ENCODE measurements at regions not wholly inside any gene's neighbourhood (a gene's known extent, or its start where the extent isn't known, plus 50 kb on each side); places are given as distances from the start of the nearest gene placed in this dataset.
"Not testable (repeated sequence)": the region's sequence is repeated elsewhere in the genome, so short reads cannot be mapped to it uniquely, and the experiment has no call there.

- Histone ChIP-seq H3K9ac (ENCODE audit: insufficient read depth, low read length) (no peak overlapping the region), H2AFZ (ENCODE audit: low read length) (no peak overlapping the region), H3K9me3 (ENCODE audit: control insufficient read depth, insufficient read depth, low read depth, low read length) (no peaks in the 10 kb centered on the region), H3K36me3 (ENCODE audit: control insufficient read depth, insufficient read depth, low read length) (no peaks in the 10 kb centered on the region), H3K79me2 (ENCODE audit: control insufficient read depth, insufficient read depth, low read length) (no peaks in the 10 kb centered on the region), H3K4me2 (ENCODE audit: extremely low read depth, insufficient read depth, low read length) (no peak overlapping the region), H3K4me3 (replicated peaks in 1 of 4; ENCODE audit: control extremely low read depth in 1 of 4, insufficient read depth in 1 of 4, low read depth in 3 of 4, low read length in 4 of 4) (no peak overlapping the region), H3K4me1 (ENCODE audit: control insufficient read depth, extremely low read depth, insufficient read depth, low read length) (no peaks in the 10 kb centered on the region), H3K27me3 (ENCODE audit: control insufficient read depth, insufficient read depth, low read length) (no peaks in the 10 kb centered on the region), H4K20me1 (ENCODE audit: control insufficient read depth, extremely low read depth, insufficient read depth, low read length) (no peaks in the 10 kb centered on the region), H3K27ac (ENCODE audit: insufficient read depth, low read length) (no peak overlapping the region)
- DNase-seq (ENCODE audit: low read depth in 2 of 2): no peak
- TF ChIP-seq CTCF (conservative IDR thresholded peaks at IDR 0.05 in 1 of 2, IDR thresholded peaks at IDR 0.05 in 1 of 2; ENCODE audit: low read depth in 1 of 2, low read length in 2 of 2): no peak
- TF ChIP-seq EZH2 (IDR thresholded peaks at IDR 0.05; ENCODE audit: low read length, missing control alignments): no peak
Measured at GRCh38 chr12:114152066-114152465, 185.9 kb upstream of the RBM19 start.

DNA sequence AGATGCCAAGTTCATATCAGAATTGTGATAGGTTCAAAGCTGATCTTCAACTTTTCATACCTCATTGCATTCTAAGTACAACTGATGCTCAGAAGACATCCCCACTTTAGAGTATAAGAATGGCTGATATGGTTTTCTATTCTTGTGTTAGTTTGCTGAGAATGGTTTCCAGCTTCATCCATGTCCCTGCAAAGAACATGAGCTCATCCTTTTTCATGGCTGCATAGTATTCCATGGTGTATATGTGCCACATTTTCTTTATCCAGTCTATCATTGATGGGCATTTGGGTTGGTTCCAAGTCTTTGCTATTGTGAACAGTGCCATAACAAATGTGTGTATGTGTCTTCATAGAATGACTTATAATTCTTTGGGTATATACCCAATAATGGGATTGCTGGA lies 184.5 kb upstream of the RBM19 start:
- not testable (repeated sequence) for H3K79me2 ChIP-seq (ENCODE audit: control insufficient read depth, insufficient read depth, low read length); H3K27ac ChIP-seq (ENCODE audit: insufficient read depth, low read length); H3K9ac ChIP-seq (ENCODE audit: insufficient read depth, low read length); H4K20me1 ChIP-seq (ENCODE audit: control insufficient read depth, extremely low read depth, insufficient read depth, low read length); H3K27me3 ChIP-seq (ENCODE audit: control insufficient read depth, insufficient read depth, low read length); DNase-seq (ENCODE audit: low read depth in 2 of 2); H3K36me3 ChIP-seq (ENCODE audit: control insufficient read depth, insufficient read depth, low read length); H3K4me1 ChIP-seq (ENCODE audit: control insufficient read depth, extremely low read depth, insufficient read depth, low read length); H2AFZ ChIP-seq (ENCODE audit: low read length); H3K4me3 ChIP-seq (replicated peaks in 1 of 4; ENCODE audit: control extremely low read depth in 1 of 4, insufficient read depth in 1 of 4, low read depth in 3 of 4, low read length in 4 of 4); H3K4me2 ChIP-seq (ENCODE audit: extremely low read depth, insufficient read depth, low read length); H3K9me3 ChIP-seq (ENCODE audit: control insufficient read depth, insufficient read depth, low read depth, low read length)

GRCh38 chr12:114141921-114142564 lies 175.9 kb upstream of the RBM19 start:
- H3K9ac ChIP-seq (ENCODE audit: insufficient read depth, low read length): no peak overlapping the region
- no peak overlapping the region for H3K4me2 ChIP-seq (ENCODE audit: extremely low read depth, insufficient read depth, low read length)
- no peaks in the 10 kb centered on the region for H3K36me3 ChIP-seq (ENCODE audit: control insufficient read depth, insufficient read depth, low read length)
- DNase-seq (ENCODE audit: low read depth in 2 of 2): no peak
- no peak overlapping the region for H2AFZ ChIP-seq (ENCODE audit: low read length)
- no peaks in the 10 kb centered on the region for H4K20me1 ChIP-seq (ENCODE audit: control insufficient read depth, extremely low read depth, insufficient read depth, low read length)
- H3K4me3 ChIP-seq (replicated peaks in 1 of 4; ENCODE audit: control extremely low read depth in 1 of 4, insufficient read depth in 1 of 4, low read depth in 3 of 4, low read length in 4 of 4): no peak overlapping the region
- H3K9me3 ChIP-seq (ENCODE audit: control insufficient read depth, insufficient read depth, low read depth, low read length): no peaks in the 10 kb centered on the region
- no peak for TF ChIP-seq EZH2 (IDR thresholded peaks at IDR 0.05; ENCODE audit: low read length, missing control alignments)
- TF ChIP-seq CTCF (conservative IDR thresholded peaks at IDR 0.05 in 1 of 2, IDR thresholded peaks at IDR 0.05 in 1 of 2; ENCODE audit: low read depth in 1 of 2, low read length in 2 of 2): no peak
- H3K27ac ChIP-seq (ENCODE audit: insufficient read depth, low read length): no peak overlapping the region
- H3K79me2 ChIP-seq (ENCODE audit: control insufficient read depth, insufficient read depth, low read length): no peaks in the 10 kb centered on the region
- no peaks in the 10 kb centered on the region for H3K4me1 ChIP-seq (ENCODE audit: control insufficient read depth, extremely low read depth, insufficient read depth, low read length)
- H3K27me3 ChIP-seq (ENCODE audit: control insufficient read depth, insufficient read depth, low read length): no peaks in the 10 kb centered on the region
